ENCODE measurements at regions not wholly inside any gene's neighbourhood (a gene's known extent, or its start where the extent isn't known, plus 50 kb on each side); places are given as distances from the start of the nearest gene placed in this dataset.
"Not testable (repeated sequence)": the region's sequence is repeated elsewhere in the genome, so short reads cannot be mapped to it uniquely, and the experiment has no call there.

DNA sequence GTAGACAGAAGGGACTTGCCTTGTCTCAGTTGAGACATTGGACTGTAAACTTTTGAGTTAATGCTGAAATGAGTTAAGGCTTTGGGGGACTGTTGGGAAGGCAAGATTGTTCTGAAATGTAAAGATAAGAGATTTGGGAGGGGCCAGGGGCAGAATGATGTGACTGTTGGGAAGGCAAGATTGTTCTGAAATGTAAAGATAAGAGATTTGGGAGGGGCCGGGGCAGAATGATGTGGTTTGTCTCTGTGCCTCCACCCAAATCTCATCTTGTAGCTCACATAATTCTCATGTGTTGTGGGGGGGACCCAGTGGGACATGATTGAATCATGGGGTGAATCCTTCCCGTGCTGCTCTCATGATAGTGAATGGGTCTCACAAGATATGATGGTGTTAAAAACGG is 1217.1 kb downstream of the GALC start:
- not testable (repeated sequence) for DNase-seq

DNA sequence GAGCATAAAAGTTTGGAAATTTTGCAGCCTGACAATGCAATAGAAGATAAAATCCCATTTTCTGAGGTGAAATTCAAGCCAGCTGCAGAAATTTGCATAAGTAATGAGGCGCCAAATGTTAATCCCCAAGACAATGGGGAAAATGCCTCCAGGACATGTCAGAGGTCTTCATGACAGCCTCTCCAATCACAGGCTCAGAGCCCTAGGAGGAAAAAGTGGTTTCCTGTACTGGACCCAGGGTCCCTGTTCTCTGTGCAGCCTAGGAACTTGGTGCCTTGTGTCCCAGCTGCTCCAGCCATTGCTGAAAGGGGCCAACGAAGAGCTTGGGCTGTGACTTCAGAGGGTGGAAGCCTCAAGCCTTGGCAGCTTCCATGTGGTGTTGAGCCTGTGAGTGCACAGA is 1218.1 kb downstream of the GALC start:
- DNase-seq: no peak

DNA sequence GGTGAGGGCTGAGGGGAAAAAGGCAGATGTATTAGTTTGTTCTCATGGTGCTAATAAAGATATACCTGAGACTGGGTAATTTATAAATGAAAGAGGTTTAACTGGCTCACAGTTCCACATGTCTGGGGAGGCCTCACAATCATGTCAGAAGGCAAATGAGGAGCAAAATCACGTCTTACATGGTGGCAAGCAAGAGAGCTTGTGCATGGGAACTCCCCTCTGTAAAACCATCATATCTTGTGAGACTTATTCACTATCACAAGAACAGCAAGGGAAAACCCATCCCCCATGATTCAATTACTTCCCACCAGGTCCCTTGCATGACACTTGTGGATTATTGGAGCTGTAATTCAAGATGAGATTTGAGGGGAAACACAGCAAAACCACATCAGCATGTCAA is 1220.9 kb downstream of the GALC start:
- no peak for DNase-seq

DNA sequence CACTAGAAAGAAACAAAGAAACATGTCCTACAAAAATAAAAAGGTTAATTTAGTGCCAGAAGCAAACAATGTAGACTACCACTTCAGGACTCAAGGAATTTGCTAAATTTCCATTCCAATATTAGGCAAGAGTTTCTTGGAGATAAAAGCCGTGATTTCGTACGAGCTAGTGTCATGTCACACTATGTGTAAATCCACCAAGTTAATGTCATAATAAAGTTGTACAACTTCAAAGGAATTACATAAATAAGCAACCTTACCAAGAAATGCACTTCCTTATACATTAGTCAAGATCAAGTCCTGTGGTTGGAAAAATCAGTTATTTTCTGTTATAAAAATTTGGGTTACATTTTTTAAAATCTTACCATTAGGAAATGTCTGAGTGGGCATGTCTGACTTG is 1222.8 kb downstream of the GALC start:
- no peak for DNase-seq

DNA sequence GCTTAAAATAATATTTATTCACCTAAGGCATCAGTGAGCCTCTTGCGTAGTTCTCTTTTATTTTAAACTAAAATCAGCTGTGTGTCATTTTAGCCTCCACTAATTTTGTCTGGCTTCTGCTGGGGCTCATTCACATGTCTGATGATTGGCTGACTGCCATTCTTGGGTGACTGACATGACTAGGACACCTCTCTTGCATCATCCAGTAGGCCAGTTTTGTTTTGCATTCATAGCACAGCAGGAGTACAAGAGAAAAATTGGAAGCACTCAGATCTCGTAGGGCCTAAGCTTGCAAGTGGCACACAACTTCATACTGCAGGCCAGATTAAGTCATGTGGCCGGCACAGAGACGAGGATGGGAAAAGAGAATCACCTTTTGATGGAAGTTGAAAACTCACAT is 1226.5 kb downstream of the GALC start:
- no peak for DNase-seq

DNA sequence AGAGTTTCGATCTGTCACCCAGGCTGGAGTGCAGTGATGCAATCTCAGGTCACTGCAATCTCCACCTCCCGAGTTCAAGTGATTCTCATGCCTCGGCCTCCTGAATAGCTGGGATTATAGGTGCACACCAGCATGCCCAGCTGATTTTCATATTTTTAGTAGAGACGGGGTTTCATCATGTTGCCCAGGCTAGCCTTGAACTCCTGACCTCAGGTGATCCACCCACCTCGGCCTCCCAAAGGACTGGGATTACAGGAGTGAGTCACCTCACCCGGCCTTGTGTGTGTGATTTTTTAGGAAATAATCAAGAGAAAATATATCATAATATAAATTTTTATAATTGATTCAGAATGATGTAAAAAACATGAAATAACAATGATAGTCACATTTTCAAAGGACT is 1231.4 kb downstream of the GALC start:
- no peak for DNase-seq

DNA sequence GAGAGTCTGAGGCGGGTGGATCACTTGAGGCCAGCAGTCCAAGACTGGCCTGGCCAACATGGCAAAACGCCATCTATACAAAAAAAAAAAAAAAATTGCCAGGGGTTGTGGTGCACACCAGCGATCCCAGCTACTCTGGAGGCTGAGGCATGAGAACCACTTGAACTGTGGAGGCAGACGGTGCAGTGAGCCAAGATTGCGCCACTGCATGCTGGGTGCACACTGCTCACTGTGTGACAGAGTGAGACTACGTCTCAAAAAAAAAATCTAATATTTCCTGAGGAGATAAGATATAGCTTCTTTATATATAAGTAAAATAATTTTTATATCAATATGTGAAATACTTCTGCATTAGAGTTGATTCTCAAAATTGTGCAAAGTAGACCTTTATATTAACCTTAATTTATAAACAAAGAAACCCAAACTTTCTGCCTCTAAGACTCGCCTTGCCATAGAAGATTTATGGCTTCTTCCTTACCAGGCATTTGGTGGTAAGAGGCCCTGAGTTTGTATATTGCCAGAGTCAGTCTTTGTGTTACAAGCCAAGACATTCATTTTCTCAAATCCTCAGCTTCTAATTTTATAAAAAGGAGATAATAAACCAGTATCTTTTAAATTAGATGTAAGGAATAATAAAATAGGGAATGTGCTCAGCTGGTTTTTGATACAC is 1226.7 kb downstream of the FLRT2 start:
- DNase-seq: no peak

DNA sequence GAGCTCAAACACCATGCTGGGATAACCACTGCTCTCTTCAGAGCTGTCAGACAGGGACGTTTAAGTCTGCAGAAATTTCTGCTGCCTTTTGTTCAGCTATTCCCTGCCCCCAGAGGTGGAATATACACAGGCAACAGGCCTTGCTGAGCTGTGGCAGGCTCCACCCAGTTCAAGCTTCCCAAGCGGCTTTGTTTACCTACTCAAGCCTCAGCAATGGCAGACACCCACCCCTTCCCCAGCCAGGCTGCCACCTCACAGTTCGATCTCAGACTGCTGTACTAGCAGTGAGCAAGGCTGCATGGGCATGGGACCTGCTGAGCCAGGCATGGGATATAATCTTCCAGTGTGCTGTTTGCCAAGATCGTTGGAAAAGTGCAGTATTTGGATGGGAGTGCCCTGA is 1220.5 kb downstream of the FLRT2 start:
- not testable (repeated sequence) for DNase-seq

DNA sequence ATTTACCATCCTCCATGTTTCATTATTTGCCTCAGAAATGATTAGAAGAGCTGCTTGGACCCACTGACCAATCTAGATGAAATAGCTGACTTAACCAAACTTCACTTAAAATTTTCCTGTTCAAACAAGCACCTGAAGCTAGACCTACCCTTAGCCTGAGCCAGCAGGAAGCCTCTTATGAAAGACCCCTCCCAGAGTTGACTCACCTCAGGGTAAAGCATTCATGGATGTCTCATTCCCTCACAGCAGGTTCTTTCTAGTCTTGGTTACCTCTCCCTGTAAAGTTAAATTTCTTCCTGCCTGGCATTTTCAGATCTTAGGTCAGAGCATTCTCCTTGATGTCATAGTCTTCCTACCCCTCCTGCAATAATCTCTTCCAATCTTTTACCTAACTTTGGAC is 1209.8 kb downstream of the FLRT2 start:
- no peak for DNase-seq

DNA sequence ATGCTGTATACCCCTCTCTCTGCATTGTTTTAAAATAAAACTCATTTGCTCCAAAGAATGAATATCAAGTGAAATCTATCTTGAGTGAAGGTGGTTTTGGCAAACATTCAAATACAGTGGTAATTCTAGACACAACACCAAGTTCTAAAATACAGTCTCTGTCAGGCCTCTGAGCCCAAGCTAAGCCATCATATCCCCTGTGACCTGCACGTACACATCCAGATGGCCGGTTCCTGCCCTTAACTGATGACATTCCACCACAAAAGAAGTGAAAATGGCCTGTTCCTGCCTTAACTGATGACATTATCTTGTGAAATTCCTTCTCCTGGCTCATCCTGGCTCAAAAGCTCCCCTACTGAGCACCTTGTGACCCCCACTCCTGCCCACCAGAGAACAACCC is 1201.5 kb downstream of the FLRT2 start:
- not testable (repeated sequence) for DNase-seq

DNA sequence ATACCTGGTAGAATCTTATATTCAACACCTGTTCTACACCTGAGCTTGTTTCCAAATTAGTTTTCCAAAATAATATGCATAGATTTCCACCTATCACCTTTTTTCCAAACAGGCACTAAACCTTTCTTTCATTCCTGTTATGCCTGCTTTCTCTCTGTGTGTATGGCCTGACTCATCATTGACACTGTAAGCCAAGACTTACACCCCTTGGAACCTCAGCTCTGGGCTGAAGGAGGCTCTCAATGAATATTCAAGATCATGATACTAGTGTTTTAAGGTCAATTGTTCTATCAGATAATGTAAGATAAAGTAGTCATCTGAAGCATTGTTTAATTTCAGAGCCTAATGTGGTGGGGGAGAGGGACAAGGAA is 1193.3 kb downstream of the FLRT2 start:
- DNase-seq: no peak

DNA sequence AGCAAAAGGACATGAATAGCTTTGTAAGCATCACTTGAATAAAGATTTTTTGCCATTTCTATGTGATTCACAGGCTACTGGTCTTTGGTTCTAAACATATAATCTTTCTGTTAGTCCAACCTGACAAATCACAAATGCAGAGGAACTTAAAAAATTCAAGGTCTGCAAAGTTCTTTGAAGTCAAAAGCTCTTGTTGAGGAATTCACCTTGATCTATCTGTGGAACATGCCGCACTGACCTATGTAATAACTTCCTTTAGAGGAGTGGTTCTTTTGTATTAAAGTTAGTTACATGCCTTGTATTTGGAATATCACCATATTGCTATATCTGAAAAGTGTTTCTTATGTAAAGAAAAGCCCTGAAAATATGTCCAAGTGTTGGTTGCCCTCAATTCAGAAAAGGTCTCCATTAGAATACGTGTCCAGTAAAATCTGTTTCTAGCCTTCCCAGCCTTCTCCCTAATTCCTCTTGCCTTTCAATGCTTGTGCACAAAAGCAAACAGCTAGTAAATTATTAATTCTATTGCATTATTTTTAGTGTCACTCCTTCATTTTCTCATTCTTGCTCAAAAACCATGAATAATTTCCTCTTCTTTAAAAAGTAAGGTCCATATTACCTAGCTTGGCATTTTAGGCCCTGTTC is 1192.8 kb downstream of the FLRT2 start:
- no peak for DNase-seq

DNA sequence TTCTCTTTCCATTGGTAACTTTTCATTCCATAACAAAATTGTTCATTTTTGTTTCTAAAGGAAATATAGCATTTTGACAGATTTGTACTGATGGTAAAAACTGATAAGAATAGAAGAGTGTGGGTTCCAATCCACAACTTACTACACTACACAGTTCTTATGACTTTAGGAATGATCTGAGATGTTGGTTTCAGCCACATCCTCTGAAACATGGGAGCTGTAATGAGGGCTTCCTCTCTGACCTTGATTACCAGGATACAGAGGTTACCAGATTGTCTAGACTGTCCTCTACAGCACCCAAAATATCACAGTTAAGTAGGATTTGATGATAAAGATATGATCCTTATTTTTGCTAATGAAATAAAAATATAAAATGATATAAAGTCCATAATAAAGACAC is 1184.6 kb downstream of the FLRT2 start:
- DNase-seq: no peak

DNA sequence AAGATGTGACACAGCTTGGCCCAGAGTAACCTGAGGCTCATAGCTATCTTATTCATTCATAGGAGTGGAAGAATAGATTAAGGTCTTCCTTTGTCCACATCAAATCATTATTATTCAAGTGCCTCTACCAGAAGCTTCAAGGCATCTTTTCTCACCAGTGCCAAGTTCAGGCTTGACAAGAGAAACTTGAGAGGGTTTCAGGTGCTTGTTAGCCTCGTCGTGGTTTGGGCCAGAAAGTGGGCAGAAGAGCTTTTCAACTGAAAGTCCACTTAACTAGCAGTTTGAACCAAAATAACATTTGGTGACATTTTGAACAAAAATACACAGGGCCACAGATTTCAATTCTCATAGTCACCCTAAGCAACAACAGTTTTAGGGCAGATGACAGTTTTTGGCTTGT is 1184.2 kb downstream of the FLRT2 start:
- DNase-seq: no peak

DNA sequence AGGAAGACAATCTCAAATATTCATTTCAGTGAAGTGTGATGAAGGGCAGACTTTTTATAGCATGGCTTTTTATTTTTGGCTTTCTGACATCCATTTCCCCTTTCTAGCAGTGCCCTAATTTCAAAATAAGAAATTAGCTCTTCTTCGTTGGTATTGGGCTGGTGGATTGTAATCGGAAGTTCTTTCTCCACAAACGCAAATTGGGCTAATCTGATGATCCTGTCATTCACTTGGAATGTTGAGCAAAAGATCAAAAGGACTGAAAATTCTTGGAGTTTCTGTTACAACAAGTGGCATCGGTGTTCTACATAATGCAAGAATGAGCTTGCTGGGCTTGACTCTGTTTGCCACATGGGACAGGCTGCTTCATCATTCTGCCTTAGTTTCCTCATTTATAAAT is 1182.8 kb downstream of the FLRT2 start:
- no peak for DNase-seq

DNA sequence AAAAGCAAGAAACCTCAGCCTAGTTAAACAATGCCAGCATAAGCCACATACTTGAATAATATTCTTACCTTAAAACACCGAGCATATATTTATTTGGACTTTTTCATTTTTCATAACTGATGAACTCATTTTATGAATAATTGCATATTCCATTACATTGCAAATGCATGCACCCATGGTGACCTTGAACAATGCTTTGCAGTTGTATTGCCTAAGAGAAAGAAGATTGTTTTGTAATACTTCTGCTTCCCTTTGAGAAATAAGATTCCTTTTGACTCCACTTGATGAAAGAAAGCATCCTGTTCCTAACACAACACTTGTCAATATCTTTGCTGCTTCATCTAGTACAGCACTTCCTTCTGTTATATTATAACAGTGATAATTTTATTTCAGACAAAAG is 1182.2 kb downstream of the FLRT2 start:
- no peak for DNase-seq

DNA sequence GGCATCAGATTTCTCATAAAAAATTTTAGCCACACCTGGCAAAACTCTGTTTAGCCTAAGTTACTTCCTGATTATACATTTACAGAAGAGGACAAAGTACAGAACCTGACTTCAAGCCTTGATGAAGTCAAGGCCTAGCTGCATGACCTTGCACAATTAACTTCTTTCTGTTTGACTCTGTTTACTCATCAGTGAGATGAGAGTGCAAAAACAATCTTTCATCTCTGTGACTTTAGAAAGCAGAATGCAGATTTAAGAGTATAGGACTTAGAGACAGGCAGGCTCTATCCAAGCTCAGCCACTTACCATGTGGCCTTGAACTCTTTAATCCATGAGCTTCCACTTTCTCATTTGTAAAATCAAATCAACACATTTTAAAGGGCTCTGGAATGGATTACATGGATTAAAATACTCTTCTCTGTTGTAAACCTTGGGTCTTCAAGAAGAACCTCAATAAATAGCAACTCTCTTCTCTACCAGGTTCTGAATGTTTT is 1178.9 kb downstream of the FLRT2 start:
- no peak for DNase-seq

DNA sequence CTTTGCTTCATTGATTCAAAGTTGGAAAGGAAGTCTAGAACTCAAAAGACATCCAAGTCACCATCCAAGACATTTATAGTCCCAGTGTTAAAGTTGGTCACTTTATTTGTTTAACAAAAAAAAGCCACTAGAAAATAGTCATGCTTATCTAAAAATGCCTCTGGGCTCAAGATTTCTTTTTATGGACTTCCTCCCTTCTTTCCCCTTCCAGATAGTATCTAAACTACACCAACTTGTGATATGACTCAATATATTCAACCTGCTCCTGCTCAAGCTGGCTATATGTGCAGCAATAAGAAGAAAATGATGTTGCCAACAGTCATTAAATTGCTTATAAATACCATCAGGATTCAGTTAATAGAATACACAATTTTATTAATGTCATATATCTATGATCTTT is 1177.1 kb downstream of the FLRT2 start:
- no peak for DNase-seq

DNA sequence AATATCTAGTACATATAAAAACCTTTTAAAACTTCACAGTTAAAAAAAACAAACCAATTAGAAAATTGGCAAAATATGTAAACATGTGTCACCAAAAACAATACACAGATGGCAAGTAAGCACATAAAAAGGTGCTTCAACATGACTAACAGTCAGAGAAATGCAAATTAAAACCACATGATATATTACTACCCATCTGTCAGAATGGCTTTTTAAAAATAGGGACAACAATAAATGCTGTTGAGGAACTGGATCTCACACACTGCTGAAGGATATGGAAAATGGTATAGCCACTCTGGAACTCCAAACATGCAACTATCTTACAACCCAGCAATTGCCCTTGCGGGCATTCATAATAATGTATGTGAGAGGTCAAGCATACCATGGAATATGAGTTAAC is 1153.6 kb downstream of the FLRT2 start:
- DNase-seq: no peak

DNA sequence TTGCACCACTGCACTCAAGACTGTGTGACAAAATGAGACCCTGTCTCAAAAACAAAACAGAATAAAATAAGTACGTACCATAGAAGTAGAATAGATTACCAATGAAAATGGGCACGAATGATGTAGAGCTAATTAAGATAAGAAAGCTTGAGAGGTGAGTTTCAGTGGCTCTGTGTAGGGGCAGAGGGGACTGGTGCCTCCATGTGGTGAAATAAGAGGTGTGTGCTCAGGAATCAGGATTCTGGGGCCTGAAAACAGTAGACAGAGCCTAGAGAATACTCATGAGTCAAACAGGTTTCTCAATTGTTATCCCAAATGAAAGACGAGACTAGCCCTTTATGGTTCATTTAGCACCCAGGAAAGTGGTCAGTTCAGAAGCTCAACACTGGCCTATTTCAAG is 1145.1 kb downstream of the FLRT2 start:
- DNase-seq: no peak

DNA sequence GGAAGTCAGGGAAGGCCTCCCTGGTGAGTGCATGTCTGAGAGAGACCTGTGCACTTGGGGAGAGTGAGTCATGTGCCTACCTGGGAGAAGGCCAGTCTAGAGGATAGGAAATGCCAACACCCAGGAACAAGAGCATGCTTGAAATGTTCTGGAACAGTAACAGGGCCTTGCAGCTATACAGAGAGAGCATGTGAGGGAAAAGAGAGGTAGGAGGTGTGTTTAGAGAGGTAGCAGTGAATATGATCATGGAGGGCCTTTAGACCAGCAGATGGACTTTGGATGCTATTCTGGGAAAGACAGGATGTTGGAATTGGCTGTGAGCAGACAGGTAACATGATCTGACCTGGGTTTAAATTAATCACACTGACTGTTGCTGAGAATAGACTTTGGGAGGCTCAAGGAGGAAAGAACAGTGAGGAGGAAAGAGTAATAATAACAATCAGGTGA is 1143.6 kb downstream of the FLRT2 start:
- no peak for DNase-seq

DNA sequence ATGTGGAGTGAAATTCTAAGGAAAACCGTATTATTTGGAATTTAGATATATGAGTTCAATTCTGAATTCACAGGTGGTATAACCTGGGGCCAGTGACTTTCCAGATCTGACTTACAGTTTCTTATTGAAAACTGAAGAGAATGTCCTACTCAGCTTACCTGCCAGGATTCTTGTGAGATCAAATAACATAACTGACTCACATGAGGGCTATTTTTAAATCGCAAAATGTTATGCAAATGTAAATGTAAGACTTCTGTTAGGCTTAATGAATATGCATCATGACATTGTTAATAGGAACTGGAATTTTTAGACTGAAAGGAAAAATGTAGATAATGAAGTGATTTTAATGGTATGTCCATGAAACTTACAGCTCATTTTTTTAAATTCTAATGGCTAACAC is 1142.1 kb downstream of the FLRT2 start:
- no peak for DNase-seq

DNA sequence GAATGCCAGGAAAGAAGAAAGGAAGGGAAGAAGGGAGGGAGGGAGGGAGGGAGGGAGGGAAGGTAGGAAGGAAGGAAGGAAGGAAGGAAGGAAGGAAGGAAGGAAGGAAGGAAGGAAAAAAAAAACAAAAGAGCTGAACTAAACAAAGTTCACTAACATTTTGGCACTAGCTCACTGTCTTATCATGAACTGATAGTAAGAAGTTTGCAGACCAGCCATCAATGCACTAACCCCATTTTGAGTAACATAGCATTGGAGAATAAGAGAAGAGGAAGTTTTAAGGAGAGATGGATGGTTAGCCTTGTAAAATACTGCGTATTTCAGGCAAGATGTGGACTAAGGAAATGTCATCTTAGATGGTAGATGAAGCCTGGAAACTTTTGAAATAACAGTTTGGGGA is 1136.0 kb downstream of the FLRT2 start:
- DNase-seq: no peak

DNA sequence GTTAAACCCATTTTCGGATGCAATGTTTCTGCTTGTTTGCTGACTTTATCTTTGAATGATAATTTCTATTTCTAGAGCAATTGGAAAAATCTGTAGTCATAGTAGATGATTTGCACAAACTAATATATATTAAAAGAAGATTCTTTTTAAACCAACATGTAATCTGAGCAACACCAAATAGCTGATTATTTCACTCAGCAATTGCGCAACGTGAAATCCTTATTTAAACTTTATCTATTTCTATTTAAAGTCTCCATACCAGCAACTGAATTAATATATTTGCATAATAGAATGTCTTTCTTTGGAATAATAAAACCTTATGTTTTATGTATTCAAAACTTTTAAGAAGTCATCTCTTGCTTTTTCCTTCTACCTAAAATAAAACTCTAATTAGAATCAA is 1132.4 kb downstream of the FLRT2 start:
- no peak for DNase-seq

All from CD4-positive, alpha-beta T cell treated with Interleukin-4 for 1 hour (primary cell).